Panc1 (cell line): ENCODE measurements at regions not wholly inside any gene's neighbourhood (a gene's known extent, or its start where the extent isn't known, plus 50 kb on each side); places are given as distances from the start of the nearest gene placed in this dataset.

Experiments used
- ATAC-seq: fragments of 200-7000 bp; cut with Tn5 transposase; 2 replicates; pipeline ENCODE4 v1.9.1; 2020; ENCODE audit warnings: mild to moderate bottlenecking, moderate library complexity
- BruUV-seq: library from RNA; stranded (reverse); fragments of 400-500 nt; replicated peaks from 2 replicates; lab custom pipeline; 2021; lab: Mats Ljungman, UMichigan
- CTCF ChIA-PET: fragments of 300-600 bp; sonication (Branson Sonifier 250); formaldehyde crosslinking; loops from one replicate; lab custom pipeline; 2022; ENCODE audit warnings: antibody characterized with exemption; lab: Charles Lee
- POLR2A ChIA-PET: fragments of 300-600 bp; sonication (Branson Sonifier 250); formaldehyde crosslinking; loops from one replicate; lab custom pipeline; 2022; ENCODE audit warnings: antibody characterized with exemption; lab: Charles Lee
- DNase-seq: peaks from one replicate; pipeline ENCODE4 v3.0.0-alpha.2; 2010; ENCODE audit warnings: low read depth, low spot score
- H3K27ac ChIP-seq: 2 replicates; pipeline ENCODE4 v1.5.1; 2011; ENCODE audit warnings: mild to moderate bottlenecking, low read length, inconsistent platforms
- H3K27me3 ChIP-seq: fragments of 200-500 bp; sonication (Bioruptor generic); 2 replicates; pipeline ENCODE4 v1.6.0; 2014; ENCODE audit warnings: low read length, inconsistent platforms; ENCODE audit not compliant: control insufficient read depth, insufficient read depth
- H3K36me3 ChIP-seq: fragments of 200-500 bp; sonication (Bioruptor generic); 2 replicates; pipeline ENCODE4 v1.5.1; 2014; ENCODE audit warnings: inconsistent platforms, mild to moderate bottlenecking, low read length, moderate library complexity; ENCODE audit not compliant: control insufficient read depth, insufficient read depth
- H3K4me1 ChIP-seq: 2 replicates; pipeline ENCODE4 v1.5.1; 2011; ENCODE audit warnings: inconsistent platforms, mild to moderate bottlenecking, low read length, moderate library complexity; ENCODE audit not compliant: control insufficient read depth, insufficient read depth
- H3K4me3 ChIP-seq, 2 experiments: 2 replicates each; pipeline ENCODE4 v1.5.1; 2011 to 2012; ENCODE audit warnings: low read depth in 2 of 2, low read length in 2 of 2, mild to moderate bottlenecking in 2 of 2, inconsistent platforms in 1 of 2, moderate library complexity in 1 of 2
- H3K9me3 ChIP-seq: fragments of 200-500 bp; sonication (Bioruptor generic); 2 replicates; pipeline ENCODE4 v1.5.1; 2014; ENCODE audit warnings: low read depth, mild to moderate bottlenecking, inconsistent platforms, low read length, moderate library complexity; ENCODE audit not compliant: control insufficient read depth, insufficient read depth
- CTCF ChIP-seq: fragments of 450-650 bp; IDR thresholded peaks from 2 replicates; pipeline ENCODE4 v1.5.1; 2017; ENCODE audit warnings: mild to moderate bottlenecking
- POLR2AphosphoS5 ChIP-seq: IDR thresholded peaks from 2 replicates; pipeline ENCODE4 v1.6.1; 2012; ENCODE audit warnings: mild to moderate bottlenecking, low read depth, low read length, moderate library complexity
- REST ChIP-seq, 2 experiments: IDR thresholded peaks; 2 replicates each; pipeline ENCODE4 v1.6.1; 2011 to 2012; ENCODE audit warnings: low read depth in 2 of 2, control low read depth in 1 of 2, low read length in 1 of 2, mild to moderate bottlenecking in 1 of 2, moderate library complexity in 1 of 2; ENCODE audit not compliant: insufficient read depth in 1 of 2
- SIN3A ChIP-seq: IDR thresholded peaks from 2 replicates; pipeline ENCODE4 v1.6.1; 2012; ENCODE audit warnings: low read depth, mild to moderate bottlenecking, low read length, moderate library complexity, borderline replicate concordance; ENCODE audit not compliant: insufficient read depth
- TCF7L2 ChIP-seq: IDR thresholded peaks from 2 replicates; pipeline ENCODE4 v1.6.1; 2011; ENCODE audit warnings: mild to moderate bottlenecking, low read depth, low read length, inconsistent platforms
- in situ Hi-C: cut with HindIII; loops from 2 replicates; pipeline ENCODE4 v1.10.0; 2016; ENCODE audit warnings: low sequenced_read_pairs, low pct_unique_long_range_greater_than_20kb
- intact Hi-C: fragments of 100-400 bp; cut with micrococcal nuclease; formaldehyde crosslinking; loops from one replicate; pipeline ENCODE4 v1.10.0; 2022; ENCODE audit not compliant: unreplicated experiment

- no peaks in the 10 kb centered on the region for H3K4me1 ChIP-seq
- H3K4me3 ChIP-seq: no peak overlapping the region
- no peaks in the 10 kb centered on the region for H3K36me3 ChIP-seq
- H3K9me3 ChIP-seq: no peaks in the 10 kb centered on the region
- ATAC-seq (no peak), DNase-seq (no peak)
- ChIA-PET POLR2A (no interaction called here), CTCF (no interaction called here)
- BruUV-seq: no TSS peak
- intact Hi-C loops (no loop called here), in situ Hi-C loops (no loop called here)
- no peaks in the 10 kb centered on the region for H3K27me3 ChIP-seq
- TF ChIP-seq SIN3A (no peak), REST (IDR thresholded peaks at IDR 0.05; ENCODE audit: insufficient read depth in 1 of 2, low read depth in 2 of 2, low read length in 1 of 2) (no peak), CTCF (no peak), TCF7L2 (no peak), POLR2AphosphoS5 (no peak)
- H3K27ac ChIP-seq: no peak overlapping the region
Observed at GRCh38 chr5:117133198-117133597, 558.6 kb upstream of the SEMA6A start.

- BruUV-seq: no TSS peak
- H3K4me3 ChIP-seq: no peak overlapping the region
- intact Hi-C loops (no loop called here), in situ Hi-C loops (no loop called here)
- H3K4me1 ChIP-seq: no peaks in the 10 kb centered on the region
- ChIA-PET CTCF (no interaction called here), POLR2A (no interaction called here)
- DNase-seq: no peak
- no peak for TF ChIP-seq REST (IDR thresholded peaks at IDR 0.05; ENCODE audit: insufficient read depth in 1 of 2, low read depth in 2 of 2, low read length in 1 of 2)
- TF ChIP-seq POLR2AphosphoS5: no peak
- TF ChIP-seq TCF7L2: no peak
- TF ChIP-seq SIN3A: no peak
- TF ChIP-seq CTCF: no peak
- no peaks in the 10 kb centered on the region for H3K9me3 ChIP-seq
- H3K27me3 ChIP-seq: no peaks in the 10 kb centered on the region
- ATAC-seq: no peak
- H3K27ac ChIP-seq: no peak overlapping the region
- no peaks in the 10 kb centered on the region for H3K36me3 ChIP-seq
Observed at GRCh38 chr5:117131876-117132275, 557.3 kb upstream of the SEMA6A start.
